GM12864 (cell line): ENCODE measurements at regions not wholly inside any gene's neighbourhood (a gene's known extent, or its start where the extent isn't known, plus 50 kb on each side); places are given as distances from the start of the nearest gene placed in this dataset.

ENCODE experiments used
- DNase-seq: peaks from one replicate; pipeline ENCODE4 v3.0.0-alpha.2; 2011; ENCODE audit warnings: low read depth
- H3K4me3 ChIP-seq: 2 replicates; pipeline ENCODE4 v1.5.1; 2011; ENCODE audit warnings: mild to moderate bottlenecking, low read depth, low read length, control low read depth
- CTCF ChIP-seq: IDR thresholded peaks from 2 replicates; pipeline ENCODE4 v1.5.1; 2011; ENCODE audit warnings: low read depth, mild to moderate bottlenecking, moderate library complexity, low read length, control low read depth, inconsistent platforms; ENCODE audit errors: missing control alignments

GRCh38 chr4:89586864-89587263, 250.1 kb downstream of the SNCA start:
- no peak for DNase-seq
- TF ChIP-seq CTCF = no peak
- H3K4me3 ChIP-seq = no peak overlapping the region

- no peak for DNase-seq
- no peak overlapping the region for H3K4me3 ChIP-seq
- TF ChIP-seq CTCF = no peak
These were observed 250.6 kb downstream of the SNCA start for GRCh38 chr4:89586318-89586717.

- TF ChIP-seq CTCF = no peak
- no peak overlapping the region for H3K4me3 ChIP-seq
- no peak for DNase-seq
These were observed 254.0 kb downstream of the SNCA start for GRCh38 chr4:89582756-89583505.

- DNase-seq = no peak
- TF ChIP-seq CTCF = no peak
- no peak overlapping the region for H3K4me3 ChIP-seq
These were observed 257.2 kb downstream of the SNCA start for GRCh38 chr4:89579771-89580170.

GRCh38 chr4:89576246-89576645, 260.7 kb downstream of the SNCA start:
- no peak for TF ChIP-seq CTCF
- H3K4me3 ChIP-seq = no peak overlapping the region
- no peak for DNase-seq

GRCh38 chr4:89575840-89576239, 261.1 kb downstream of the SNCA start:
- H3K4me3 ChIP-seq = no peak overlapping the region
- TF ChIP-seq CTCF = no peak
- DNase-seq = no peak

GRCh38 chr4:89574176-89574575, 262.8 kb downstream of the SNCA start:
- no peak for DNase-seq
- TF ChIP-seq CTCF = no peak
- no peak overlapping the region for H3K4me3 ChIP-seq
